Activated CD4-positive, alpha-beta T cell treated with anti-CD3 and anti-CD28 coated beads, Interleukin-10, Interleukin-2, amounts not matched to agents 100 ng/mL and 50 ng/mL, durations not matched to agents 16 hours and 8 hours (primary cell): ENCODE measurements at regions not wholly inside any gene's neighbourhood (a gene's known extent, or its start where the extent isn't known, plus 50 kb on each side); places are given as distances from the start of the nearest gene placed in this dataset.

Experiments
- DNase-seq: peaks from one replicate; pipeline ENCODE4 v3.0.0-alpha.2; 2020

DNA sequence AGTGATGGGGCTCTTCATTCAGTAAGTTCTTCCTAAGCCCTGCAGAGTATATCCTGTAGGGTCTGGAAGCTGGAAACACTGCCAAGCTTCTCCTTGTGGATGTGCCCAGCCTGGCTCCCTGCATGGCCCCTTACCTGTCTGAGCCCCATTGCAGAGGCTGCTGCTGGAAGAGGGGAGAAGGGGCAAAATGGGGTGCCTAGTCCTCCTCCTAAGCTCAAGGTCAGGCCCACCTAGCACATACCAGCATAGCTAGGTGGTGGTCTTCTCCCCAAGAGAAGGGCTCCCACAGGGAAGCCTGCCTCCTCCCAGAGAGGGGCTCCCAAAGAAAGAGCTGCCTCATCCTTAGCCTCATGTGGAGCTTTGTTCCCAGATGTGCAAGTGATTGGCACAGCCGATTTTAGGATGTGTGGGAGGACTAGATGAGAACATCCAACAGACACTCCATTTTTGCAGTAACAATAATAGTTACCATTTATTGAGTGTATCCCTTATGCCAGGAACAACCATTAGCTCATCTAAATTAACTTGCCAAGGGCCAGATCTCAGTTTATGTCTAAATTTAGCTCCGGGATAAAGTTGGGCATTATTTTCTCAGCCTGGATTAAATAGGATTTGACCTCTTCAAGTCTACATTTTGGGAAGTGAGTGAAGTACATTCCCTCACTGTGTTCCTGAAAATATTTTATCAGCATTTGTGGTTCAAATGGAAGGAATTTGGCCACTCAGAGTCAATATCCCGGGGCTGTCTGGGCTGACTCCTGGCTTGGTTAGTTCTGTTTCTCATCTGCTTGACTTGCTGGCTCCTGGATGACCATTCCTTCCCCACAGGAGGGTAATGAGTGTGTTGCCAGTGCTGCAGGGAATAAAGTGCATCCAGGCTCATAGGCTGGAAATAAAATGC, 291.1 kb upstream of the ROPN1 start:
- no peak for DNase-seq

DNA sequence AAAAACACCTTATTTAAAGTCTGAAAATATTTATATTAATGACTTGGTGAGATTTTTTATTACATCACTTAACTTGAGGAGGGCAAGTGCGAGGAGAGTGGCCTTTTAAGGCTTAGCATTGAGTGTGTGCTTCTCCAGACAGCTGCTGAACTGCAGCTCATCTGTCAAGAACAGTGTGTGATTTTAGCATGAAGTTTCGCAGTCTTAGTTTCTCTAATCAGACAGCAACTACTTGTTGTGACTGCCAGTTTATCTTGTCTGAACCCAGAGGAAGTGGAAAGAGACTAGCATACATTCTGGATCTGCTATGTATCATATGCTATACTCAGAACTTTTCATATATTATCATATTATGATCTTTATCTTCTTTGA, 291.7 kb upstream of the ROPN1 start:
- no peak for DNase-seq

DNA sequence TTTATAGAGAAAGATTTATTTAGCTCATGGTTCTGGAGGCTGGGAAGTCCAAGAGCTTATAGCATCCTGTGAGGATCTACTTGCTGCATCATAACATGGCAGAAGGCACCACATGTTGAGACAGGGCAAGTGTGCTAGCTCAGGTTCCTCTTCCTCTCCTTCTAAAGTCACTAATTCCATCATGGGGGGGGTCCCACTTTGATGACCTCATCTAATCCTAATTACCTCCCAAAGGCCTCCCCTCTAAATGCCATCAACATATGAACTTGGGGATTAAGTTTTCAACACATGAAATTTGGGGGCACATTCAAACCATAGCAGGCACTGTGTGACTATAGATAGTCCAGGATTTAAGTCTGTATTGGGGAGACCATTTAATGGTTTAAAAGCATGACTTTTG, 297.1 kb upstream of the ROPN1 start:
- no peak for DNase-seq

DNA sequence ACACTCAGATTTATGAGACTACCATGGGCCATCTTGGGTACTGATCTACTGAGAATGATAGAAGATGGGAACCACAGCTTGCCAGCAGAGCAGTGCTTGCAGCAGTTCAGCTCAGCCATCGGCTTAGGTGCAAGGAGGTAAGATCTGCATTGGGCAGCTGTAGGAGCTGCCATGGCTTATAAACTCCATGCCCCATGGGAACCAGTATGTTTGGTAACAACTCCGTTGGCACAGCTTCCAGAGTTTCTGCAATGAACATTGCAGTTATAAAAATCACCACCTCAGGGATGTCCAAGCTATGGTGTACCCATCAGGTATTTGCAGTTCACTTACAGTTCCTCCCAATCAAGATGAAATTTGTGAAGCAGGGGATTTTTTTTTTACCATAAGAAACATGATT, 299.1 kb upstream of the ROPN1 start:
- DNase-seq: no peak

DNA sequence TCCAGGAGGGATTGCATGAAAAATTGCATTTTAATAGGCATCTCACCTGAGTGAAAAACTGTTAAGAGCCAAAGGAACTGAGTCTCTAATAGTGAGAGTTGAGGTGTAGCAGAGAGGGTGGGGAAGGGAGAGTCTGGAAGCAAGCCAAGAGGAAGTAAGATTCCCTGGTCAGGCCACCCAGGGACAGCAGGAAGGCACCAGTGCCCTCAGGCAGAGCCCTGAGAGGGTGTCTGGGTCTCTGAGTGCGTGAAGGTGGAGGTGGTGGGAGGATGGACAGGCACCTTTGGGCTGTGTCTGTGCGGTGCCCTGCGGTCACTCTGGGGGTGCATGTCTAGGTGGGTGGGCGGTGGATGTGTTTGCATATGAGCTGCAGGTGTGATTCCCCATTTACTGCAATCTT, 300.4 kb upstream of the ROPN1 start:
- DNase-seq: no peak

- no peak for DNase-seq
These were observed 301.7 kb upstream of the ROPN1 start for GRCh38 chr3:124293584-124293983.

DNA sequence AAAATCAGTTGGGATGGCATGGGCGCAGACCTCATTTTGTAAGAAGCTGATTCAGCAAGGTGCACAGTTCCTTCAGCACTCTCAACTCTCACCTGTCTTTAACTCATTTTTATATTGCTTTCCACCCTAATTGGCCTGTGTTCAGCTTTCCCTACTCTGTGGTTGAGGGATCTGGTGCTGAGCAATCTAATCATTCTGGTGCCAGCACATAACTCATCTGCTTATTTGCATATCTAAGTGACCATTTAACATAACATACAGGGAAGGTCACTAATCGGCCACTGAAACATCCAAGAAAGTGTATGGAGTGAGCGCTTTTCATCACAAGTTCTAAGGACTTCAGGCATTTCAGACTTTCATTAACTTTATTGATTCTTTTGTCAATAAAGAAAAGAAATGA, 303.4 kb upstream of the ROPN1 start:
- no peak for DNase-seq

DNA sequence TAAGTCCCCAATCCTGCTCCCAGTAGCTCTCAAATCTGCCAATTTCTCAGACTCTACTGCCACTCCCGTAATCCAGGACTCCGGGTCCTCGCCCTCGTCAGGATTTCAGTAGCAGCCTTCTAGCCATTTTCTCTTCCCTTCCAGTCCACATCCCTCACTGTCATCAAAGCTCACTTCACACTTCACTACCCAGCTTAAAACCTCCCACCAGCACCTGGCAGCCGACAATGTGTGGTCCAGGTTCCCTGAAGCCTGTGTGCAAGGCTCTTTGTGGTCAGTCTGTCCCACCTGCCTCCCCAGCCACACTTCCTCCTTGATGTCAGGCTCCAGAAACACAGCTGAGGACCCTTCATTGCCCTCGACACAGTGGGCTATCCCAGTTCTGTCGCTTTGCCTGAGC, 304.5 kb upstream of the ROPN1 start:
- DNase-seq: no peak

DNA sequence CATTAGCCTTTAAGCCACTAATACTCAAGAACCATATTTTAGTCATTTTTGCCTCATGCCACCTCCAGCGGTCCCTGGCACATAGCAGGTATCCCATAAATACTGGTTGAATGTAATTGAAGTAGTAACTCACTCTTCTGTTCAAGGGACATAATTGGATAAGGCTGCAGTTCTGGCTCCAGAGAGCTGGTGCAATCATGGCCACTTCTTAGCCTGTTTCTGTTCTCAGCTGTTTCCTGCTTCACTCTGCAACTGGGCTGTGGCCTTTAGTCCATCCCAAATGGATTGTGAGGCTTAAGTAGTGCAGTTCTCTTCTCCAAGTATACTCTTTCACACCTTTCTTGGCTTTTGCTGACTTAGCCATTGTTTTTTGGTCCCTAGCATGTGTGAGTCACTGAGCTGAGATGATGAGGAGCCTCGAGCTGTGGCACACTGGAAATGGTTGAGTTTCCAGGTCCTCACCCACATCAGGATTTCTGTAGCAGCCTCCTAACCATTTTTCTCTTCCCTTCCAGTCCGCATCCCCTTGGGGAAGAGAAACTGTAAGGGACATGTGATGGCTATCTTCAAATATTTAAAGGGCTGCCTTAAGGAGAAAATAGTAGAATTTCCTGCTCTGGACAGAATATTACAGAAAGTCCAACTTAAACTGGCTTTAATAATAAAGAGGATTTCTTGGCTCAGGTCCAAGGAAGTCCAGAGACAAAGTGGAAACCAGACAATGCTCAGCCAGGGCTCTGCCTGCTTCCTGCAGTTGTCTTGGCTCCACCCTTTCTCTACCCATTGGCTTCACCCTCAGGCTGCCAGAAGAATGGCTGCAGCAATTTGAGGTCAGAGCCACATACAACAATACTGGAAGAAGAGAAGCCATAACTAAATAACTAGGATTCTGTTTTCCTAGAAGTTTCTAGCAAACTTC, 305.4 kb upstream of the ROPN1 start:
- no peak for DNase-seq

- DNase-seq: no peak
These were observed 306.4 kb upstream of the ROPN1 start for GRCh38 chr3:124298301-124298700.

GRCh38 chr3:124298951-124299350, 307.0 kb upstream of the ROPN1 start:
- no peak for DNase-seq

- no peak for DNase-seq
These were observed 307.9 kb upstream of the ROPN1 start for GRCh38 chr3:124299831-124300230.

DNA sequence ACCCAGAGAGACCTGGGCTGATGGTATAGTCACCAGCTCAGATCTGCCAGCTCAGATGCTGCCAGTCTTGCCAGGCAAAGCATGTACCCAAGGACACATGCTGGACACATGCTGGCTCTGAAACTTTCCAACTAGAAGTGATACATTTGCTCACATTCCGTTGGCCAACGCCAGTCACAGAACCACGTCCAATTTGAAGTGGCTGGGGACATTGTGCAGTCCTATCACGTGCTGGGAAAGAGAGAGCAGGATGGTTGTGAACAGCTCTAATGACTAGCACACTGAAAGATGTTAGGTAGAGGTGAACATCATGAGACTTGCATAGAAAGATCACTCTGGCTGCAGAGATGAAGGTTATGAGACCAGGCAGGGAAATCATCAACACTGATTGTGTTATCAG, 308.5 kb upstream of the ROPN1 start:
- DNase-seq: no peak

DNA sequence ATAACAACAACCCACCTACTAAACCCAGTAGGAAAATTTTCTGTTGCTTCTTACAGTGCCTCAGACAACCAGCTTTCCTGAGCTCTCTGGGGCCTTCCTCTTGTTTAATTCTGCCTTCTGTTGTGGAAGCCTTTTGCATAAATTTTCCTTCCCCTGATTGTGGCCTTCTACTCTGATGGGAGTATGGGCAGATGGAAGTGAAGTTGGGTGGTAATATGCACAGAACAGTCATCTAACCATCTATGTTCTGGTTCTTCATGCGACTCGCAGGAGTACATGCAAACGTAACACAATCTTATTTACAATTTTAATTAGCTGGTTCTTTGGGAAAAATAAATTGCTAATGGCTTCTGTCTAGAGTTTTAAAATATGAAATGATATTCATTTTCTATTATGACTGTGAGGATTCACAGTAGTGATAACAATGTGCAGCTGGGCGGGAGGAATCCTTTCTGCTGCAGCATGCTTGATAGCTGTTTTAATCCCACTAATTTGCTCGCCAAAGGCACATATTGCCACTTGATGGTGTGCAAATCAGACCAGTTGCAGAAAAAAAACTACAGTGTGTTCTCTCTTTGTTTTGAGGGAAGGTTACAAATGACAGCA, 311.5 kb upstream of the ROPN1 start:
- DNase-seq: no peak

GRCh38 chr3:124306665-124307064, 314.7 kb upstream of the ROPN1 start:
- DNase-seq: no peak

- DNase-seq: no peak
These were observed 321.7 kb upstream of the ROPN1 start for GRCh38 chr3:124313621-124314020.

- no peak for DNase-seq
These were observed 323.5 kb upstream of the ROPN1 start for GRCh38 chr3:124315215-124316033.

DNA sequence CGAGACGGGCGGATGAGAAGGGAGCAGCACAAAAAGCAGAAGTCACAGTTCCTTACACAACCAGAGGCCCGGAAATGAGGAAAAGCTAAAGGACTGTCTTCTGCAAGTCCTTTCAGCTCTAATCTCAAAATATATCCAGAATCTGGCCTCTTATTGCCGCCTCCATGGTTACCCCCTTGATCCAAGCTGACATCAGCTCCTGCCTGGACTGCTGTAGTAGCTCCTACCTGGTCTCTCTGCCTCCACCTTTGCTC, 324.0 kb upstream of the ROPN1 start:
- no peak for DNase-seq

GRCh38 chr3:124318014-124318413, 326.1 kb upstream of the ROPN1 start:
- no peak for DNase-seq

DNA sequence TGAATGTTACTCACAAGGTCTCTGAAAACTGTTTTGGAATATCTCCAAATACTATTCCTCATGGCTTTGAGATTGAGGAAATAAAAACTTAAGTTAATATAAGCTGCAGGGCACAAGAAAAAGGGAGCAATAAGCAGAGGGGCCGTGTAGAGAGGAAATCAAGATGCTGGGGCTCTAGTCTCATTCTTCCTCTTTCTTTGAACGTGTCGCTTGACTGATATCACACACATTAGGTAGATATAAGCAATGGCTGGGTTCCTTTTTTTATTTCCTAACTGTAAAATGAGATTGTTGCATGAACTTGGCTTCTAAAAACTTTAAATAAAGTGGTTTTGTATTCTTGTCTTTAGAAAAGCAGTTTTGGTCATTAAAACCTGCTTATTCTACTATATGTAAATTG, 326.7 kb upstream of the ROPN1 start:
- DNase-seq: no peak

DNA sequence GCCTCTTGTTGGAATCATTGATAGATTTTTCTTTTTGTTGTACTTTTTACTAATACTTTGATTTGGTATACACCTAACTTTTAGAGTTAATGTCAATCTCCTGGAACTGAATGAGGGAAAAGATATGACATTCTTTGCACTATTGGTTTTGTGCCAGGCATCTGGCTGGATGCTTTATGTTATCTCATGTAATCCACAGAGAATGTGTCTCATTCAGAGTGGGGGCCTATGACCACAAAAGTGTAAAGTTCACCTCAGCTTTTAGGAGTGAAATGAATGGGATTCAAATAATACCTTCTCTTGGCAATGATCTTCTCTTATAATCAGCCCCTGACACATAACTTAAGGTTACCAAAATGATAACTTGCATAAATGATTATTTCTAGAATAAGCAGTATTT, 329.1 kb upstream of the ROPN1 start:
- no peak for DNase-seq

DNA sequence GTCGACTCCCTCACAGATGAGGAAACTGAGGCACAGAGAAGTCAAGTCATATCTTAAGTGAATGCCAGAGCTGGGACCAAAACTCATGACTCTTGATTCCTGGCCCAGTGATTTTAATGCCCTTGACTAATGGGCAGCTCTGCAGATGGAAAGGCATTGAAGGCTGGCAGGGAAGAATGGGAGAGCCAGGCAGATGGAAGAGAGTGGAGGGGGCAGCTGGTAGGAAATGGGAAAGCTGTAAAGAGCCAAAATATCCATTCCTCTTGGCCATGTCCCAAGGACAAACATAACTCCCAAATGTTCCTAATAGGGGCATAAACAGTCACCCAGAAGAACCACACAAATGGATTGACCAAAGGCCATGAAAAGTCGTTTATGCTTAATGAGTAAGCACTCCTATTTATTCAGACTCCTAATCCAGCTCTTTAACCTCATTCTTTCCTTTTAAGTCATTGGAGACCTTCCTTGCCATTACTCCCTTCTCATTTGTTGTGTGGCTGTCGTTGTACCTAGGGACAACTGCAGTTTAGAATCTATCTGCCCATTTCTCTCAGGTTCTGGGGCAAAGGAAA, 330.5 kb upstream of the ROPN1 start:
- DNase-seq: no peak

DNA sequence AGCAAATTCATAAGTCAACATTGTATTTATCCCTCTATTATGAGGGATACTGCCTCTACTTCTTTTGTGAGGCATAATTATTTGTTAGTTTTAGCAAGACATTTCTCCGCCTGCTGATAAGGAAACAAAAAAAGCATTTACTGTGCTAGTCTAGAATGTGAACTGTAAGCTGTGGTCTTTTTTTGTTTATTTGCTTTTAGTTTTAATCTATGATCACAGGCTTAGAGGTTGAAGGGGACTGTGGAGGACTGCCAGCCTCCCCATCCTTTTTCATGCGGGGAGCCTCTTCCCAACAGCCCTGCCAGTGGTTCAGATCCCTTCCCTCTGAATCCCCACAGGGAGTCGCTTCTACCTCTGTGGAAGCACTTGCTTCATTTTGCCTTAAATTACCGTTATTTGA, 331.0 kb upstream of the ROPN1 start:
- no peak for DNase-seq
